Astrocyte of the cerebellum (primary cell): ENCODE measurements at regions not wholly inside any gene's neighbourhood (a gene's known extent, or its start where the extent isn't known, plus 50 kb on each side); places are given as distances from the start of the nearest gene placed in this dataset.

Source experiments
- DNase-seq: peaks from one replicate; pipeline ENCODE4 v3.0.0-alpha.2; 2011; ENCODE audit warnings: low read depth
- H3K4me3 ChIP-seq: 2 replicates; pipeline ENCODE4 v1.5.1; 2011; ENCODE audit warnings: mild to moderate bottlenecking, low read depth, low read length, moderate library complexity
- CTCF ChIP-seq: IDR thresholded peaks from 2 replicates; pipeline ENCODE4 v1.5.1; 2012; ENCODE audit warnings: low read length, low read depth, moderate library complexity, mild to moderate bottlenecking; ENCODE audit errors: missing control alignments
- in situ Hi-C: cut with HindIII; loops from 2 replicates; pipeline ENCODE4 v1.10.0; 2017; ENCODE audit warnings: low sequenced_read_pairs

GRCh38 chr7:46616636-46617035, 695.6 kb upstream of the IGFBP3 start:
- in situ Hi-C loops, result no loop called here
- DNase-seq, result peak; percentile 8
- H3K4me3 ChIP-seq, result no peak overlapping the region
- TF ChIP-seq CTCF, result no peak

- DNase-seq, result no peak
- no peak overlapping the region for H3K4me3 ChIP-seq
- in situ Hi-C loops, result no loop called here
- no peak for TF ChIP-seq CTCF
Measured at GRCh38 chr7:46613551-46613950, 692.5 kb upstream of the IGFBP3 start.

GRCh38 chr7:46613116-46613515, 692.0 kb upstream of the IGFBP3 start:
- no peak overlapping the region for H3K4me3 ChIP-seq
- in situ Hi-C loops, result no loop called here
- no peak for TF ChIP-seq CTCF
- DNase-seq, result no peak

GRCh38 chr7:46611508-46611907, 690.4 kb upstream of the IGFBP3 start:
- no peak overlapping the region for H3K4me3 ChIP-seq
- no peak for DNase-seq
- in situ Hi-C loops, result no loop called here
- TF ChIP-seq CTCF, result no peak

- no peak for TF ChIP-seq CTCF
- DNase-seq, result no peak
- in situ Hi-C loops, result no loop called here
- no peak overlapping the region for H3K4me3 ChIP-seq
Measured at GRCh38 chr7:46610746-46611145, 689.7 kb upstream of the IGFBP3 start.

GRCh38 chr7:46607176-46607575, 686.1 kb upstream of the IGFBP3 start:
- TF ChIP-seq CTCF, result no peak
- no peak for DNase-seq
- in situ Hi-C loops, result no loop called here
- H3K4me3 ChIP-seq, result no peak overlapping the region

GRCh38 chr7:46606761-46607160, 685.7 kb upstream of the IGFBP3 start:
- DNase-seq, result no peak
- no peak for TF ChIP-seq CTCF
- in situ Hi-C loops, result no loop called here
- H3K4me3 ChIP-seq, result no peak overlapping the region
